Panc1 (cell line): ENCODE measurements at regions not wholly inside any gene's neighbourhood (a gene's known extent, or its start where the extent isn't known, plus 50 kb on each side); places are given as distances from the start of the nearest gene placed in this dataset.

Experiments used
- ATAC-seq: fragments of 200-7000 bp; cut with Tn5 transposase; 2 replicates; pipeline ENCODE4 v1.9.1; 2020; ENCODE audit warnings: mild to moderate bottlenecking, moderate library complexity
- BruUV-seq: library from RNA; stranded (reverse); fragments of 400-500 nt; replicated peaks from 2 replicates; lab custom pipeline; 2021; lab: Mats Ljungman, UMichigan
- CTCF ChIA-PET: fragments of 300-600 bp; sonication (Branson Sonifier 250); formaldehyde crosslinking; loops from one replicate; lab custom pipeline; 2022; ENCODE audit warnings: antibody characterized with exemption; lab: Charles Lee
- POLR2A ChIA-PET: fragments of 300-600 bp; sonication (Branson Sonifier 250); formaldehyde crosslinking; loops from one replicate; lab custom pipeline; 2022; ENCODE audit warnings: antibody characterized with exemption; lab: Charles Lee
- DNase-seq: peaks from one replicate; pipeline ENCODE4 v3.0.0-alpha.2; 2010; ENCODE audit warnings: low read depth, low spot score
- H3K27ac ChIP-seq: 2 replicates; pipeline ENCODE4 v1.5.1; 2011; ENCODE audit warnings: mild to moderate bottlenecking, low read length, inconsistent platforms
- H3K27me3 ChIP-seq: fragments of 200-500 bp; sonication (Bioruptor generic); 2 replicates; pipeline ENCODE4 v1.6.0; 2014; ENCODE audit warnings: low read length, inconsistent platforms; ENCODE audit not compliant: control insufficient read depth, insufficient read depth
- H3K36me3 ChIP-seq: fragments of 200-500 bp; sonication (Bioruptor generic); 2 replicates; pipeline ENCODE4 v1.5.1; 2014; ENCODE audit warnings: inconsistent platforms, mild to moderate bottlenecking, low read length, moderate library complexity; ENCODE audit not compliant: control insufficient read depth, insufficient read depth
- H3K4me1 ChIP-seq: 2 replicates; pipeline ENCODE4 v1.5.1; 2011; ENCODE audit warnings: inconsistent platforms, mild to moderate bottlenecking, low read length, moderate library complexity; ENCODE audit not compliant: control insufficient read depth, insufficient read depth
- H3K4me3 ChIP-seq, 2 experiments: 2 replicates each; pipeline ENCODE4 v1.5.1; 2011 to 2012; ENCODE audit warnings: low read depth in 2 of 2, low read length in 2 of 2, mild to moderate bottlenecking in 2 of 2, inconsistent platforms in 1 of 2, moderate library complexity in 1 of 2
- H3K9me3 ChIP-seq: fragments of 200-500 bp; sonication (Bioruptor generic); 2 replicates; pipeline ENCODE4 v1.5.1; 2014; ENCODE audit warnings: low read depth, mild to moderate bottlenecking, inconsistent platforms, low read length, moderate library complexity; ENCODE audit not compliant: control insufficient read depth, insufficient read depth
- CTCF ChIP-seq: fragments of 450-650 bp; IDR thresholded peaks from 2 replicates; pipeline ENCODE4 v1.5.1; 2017; ENCODE audit warnings: mild to moderate bottlenecking
- POLR2AphosphoS5 ChIP-seq: IDR thresholded peaks from 2 replicates; pipeline ENCODE4 v1.6.1; 2012; ENCODE audit warnings: mild to moderate bottlenecking, low read depth, low read length, moderate library complexity
- SIN3A ChIP-seq: IDR thresholded peaks from 2 replicates; pipeline ENCODE4 v1.6.1; 2012; ENCODE audit warnings: low read depth, mild to moderate bottlenecking, low read length, moderate library complexity, borderline replicate concordance; ENCODE audit not compliant: insufficient read depth
- TCF7L2 ChIP-seq: IDR thresholded peaks from 2 replicates; pipeline ENCODE4 v1.6.1; 2011; ENCODE audit warnings: mild to moderate bottlenecking, low read depth, low read length, inconsistent platforms
- in situ Hi-C: cut with HindIII; loops from 2 replicates; pipeline ENCODE4 v1.10.0; 2016; ENCODE audit warnings: low sequenced_read_pairs, low pct_unique_long_range_greater_than_20kb
- intact Hi-C: fragments of 100-400 bp; cut with micrococcal nuclease; formaldehyde crosslinking; loops from one replicate; pipeline ENCODE4 v1.10.0; 2022; ENCODE audit not compliant: unreplicated experiment
- TF ChIP-seq, protein P1 (sequence below), 2 experiments: IDR thresholded peaks; 2 replicates each; pipeline ENCODE4 v1.6.1; 2011 to 2012; ENCODE audit warnings: low read depth in 2 of 2, control low read depth in 1 of 2, low read length in 1 of 2, mild to moderate bottlenecking in 1 of 2, moderate library complexity in 1 of 2; ENCODE audit not compliant: insufficient read depth in 1 of 2

DNA sequence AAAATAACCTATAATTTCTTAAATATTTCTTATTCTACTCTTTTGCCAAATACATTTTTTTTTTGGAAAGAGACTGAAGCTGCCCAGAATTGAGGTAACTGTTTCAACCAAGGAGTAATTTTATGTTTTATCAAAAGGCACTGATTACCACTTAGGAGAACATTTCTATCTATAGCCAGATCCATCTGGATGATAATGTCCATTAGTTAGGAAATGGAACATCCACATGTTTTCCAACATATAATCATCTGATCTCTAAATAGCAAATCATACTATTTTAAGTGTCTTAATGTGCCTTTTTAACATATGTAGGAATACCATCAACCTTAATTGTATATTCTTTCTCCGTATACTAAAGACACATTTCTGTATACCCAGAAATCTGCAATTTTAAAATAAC is 1068.9 kb downstream of the NXPH1 start:
- Histone ChIP-seq H3K4me1 (no peaks in the 10 kb centered on the region), H3K4me3 (no peak overlapping the region), H3K9me3 (no peaks in the 10 kb centered on the region; the same call in 1 of the 2 replicates), H3K27me3 (no peaks in the 10 kb centered on the region), H3K36me3 (no peaks in the 10 kb centered on the region; the same call in 1 of the 2 replicates), H3K27ac (no peak overlapping the region)
- CTCF ChIA-PET, result no interaction called here
- intact Hi-C loops (no loop called here), in situ Hi-C loops (no loop called here)
- TF ChIP-seq TCF7L2 (no peak), SIN3A (no peak), CTCF (no peak), POLR2AphosphoS5 (no peak)
- TF ChIP-seq, protein P1, sequence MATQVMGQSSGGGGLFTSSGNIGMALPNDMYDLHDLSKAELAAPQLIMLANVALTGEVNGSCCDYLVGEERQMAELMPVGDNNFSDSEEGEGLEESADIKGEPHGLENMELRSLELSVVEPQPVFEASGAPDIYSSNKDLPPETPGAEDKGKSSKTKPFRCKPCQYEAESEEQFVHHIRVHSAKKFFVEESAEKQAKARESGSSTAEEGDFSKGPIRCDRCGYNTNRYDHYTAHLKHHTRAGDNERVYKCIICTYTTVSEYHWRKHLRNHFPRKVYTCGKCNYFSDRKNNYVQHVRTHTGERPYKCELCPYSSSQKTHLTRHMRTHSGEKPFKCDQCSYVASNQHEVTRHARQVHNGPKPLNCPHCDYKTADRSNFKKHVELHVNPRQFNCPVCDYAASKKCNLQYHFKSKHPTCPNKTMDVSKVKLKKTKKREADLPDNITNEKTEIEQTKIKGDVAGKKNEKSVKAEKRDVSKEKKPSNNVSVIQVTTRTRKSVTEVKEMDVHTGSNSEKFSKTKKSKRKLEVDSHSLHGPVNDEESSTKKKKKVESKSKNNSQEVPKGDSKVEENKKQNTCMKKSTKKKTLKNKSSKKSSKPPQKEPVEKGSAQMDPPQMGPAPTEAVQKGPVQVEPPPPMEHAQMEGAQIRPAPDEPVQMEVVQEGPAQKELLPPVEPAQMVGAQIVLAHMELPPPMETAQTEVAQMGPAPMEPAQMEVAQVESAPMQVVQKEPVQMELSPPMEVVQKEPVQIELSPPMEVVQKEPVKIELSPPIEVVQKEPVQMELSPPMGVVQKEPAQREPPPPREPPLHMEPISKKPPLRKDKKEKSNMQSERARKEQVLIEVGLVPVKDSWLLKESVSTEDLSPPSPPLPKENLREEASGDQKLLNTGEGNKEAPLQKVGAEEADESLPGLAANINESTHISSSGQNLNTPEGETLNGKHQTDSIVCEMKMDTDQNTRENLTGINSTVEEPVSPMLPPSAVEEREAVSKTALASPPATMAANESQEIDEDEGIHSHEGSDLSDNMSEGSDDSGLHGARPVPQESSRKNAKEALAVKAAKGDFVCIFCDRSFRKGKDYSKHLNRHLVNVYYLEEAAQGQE (IDR thresholded peaks at IDR 0.05; ENCODE audit: insufficient read depth in 1 of 2, low read depth in 2 of 2, low read length in 1 of 2), result no peak
- DNase-seq (no peak), ATAC-seq (no peak)
- POLR2A ChIA-PET, result no interaction called here
- BruUV-seq, result no TSS peak

DNA sequence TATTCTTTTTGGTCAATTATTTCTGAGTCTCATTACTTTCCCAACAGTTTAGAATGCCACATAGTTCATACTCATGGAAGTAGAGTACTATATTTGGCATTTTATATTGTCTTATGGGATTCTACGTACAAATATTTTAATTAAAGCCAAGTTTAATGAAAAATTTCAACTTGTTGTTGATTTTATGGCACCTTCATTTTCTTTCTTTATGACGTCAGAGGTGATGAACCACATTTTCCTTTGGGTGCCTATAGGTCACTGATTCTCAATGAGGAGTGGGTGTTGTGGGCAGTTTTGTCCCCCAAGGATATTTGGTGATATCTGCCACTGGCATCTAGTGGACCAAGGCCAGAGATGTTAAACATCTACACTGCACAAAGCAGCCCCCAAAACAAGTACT is 1071.3 kb downstream of the NXPH1 start:
- no peak for DNase-seq
- TF ChIP-seq CTCF, result no peak
- TF ChIP-seq POLR2AphosphoS5, result no peak
- TF ChIP-seq, protein P1 (IDR thresholded peaks at IDR 0.05; ENCODE audit: insufficient read depth in 1 of 2, low read depth in 2 of 2, low read length in 1 of 2), result no peak
- TF ChIP-seq TCF7L2, result no peak
- no peak for TF ChIP-seq SIN3A
- no peaks in the 10 kb centered on the region; the same call in 1 of the 2 replicates for H3K9me3 ChIP-seq
- in situ Hi-C loops, result no loop called here
- H3K4me3 ChIP-seq, result no peak overlapping the region
- no peaks in the 10 kb centered on the region for H3K27me3 ChIP-seq
- POLR2A ChIA-PET, result no interaction called here
- BruUV-seq, result no TSS peak
- H3K27ac ChIP-seq, result no peak overlapping the region
- no peak for ATAC-seq
- intact Hi-C loops, result no loop called here
- no peaks in the 10 kb centered on the region for H3K4me1 ChIP-seq
- H3K36me3 ChIP-seq, result no peaks in the 10 kb centered on the region
- CTCF ChIA-PET, result no interaction called here
